Esophagus muscularis mucosa (tissue), 4 donors: ENCODE measurements at regions not wholly inside any gene's neighbourhood (a gene's known extent, or its start where the extent isn't known, plus 50 kb on each side); places are given as distances from the start of the nearest gene placed in this dataset.

Source experiments
- EP300 ChIP-seq: sonication (generic); formaldehyde crosslinking; IDR thresholded peaks from one replicate; pipeline ENCODE4 v1.6.1; 2017; ENCODE audit warnings: antibody characterized with exemption
- POLR2A ChIP-seq: fragments of 450-650 bp; IDR thresholded peaks from one replicate; pipeline ENCODE4 v1.6.1; 2017; ENCODE audit warnings: antibody characterized with exemption, moderate library complexity, mild to moderate bottlenecking, low read depth
- POLR2AphosphoS5 ChIP-seq, 2 donors: sonication (generic); formaldehyde crosslinking; IDR thresholded peaks; one replicate each; pipeline ENCODE4 v1.6.1; 2017; ENCODE audit warnings: antibody characterized with exemption in 2 of 2
- TF ChIP-seq, protein P1 (sequence below), 3 experiments: fragments of 200-600 bp in 2 of 3; fragments of 450-650 bp in 1 of 3; sonication (generic) in 2 of 3; IDR thresholded peaks; one replicate each; pipeline ENCODE4 v1.5.1; 2017 to 2019; ENCODE audit warnings: antibody characterized with exemption in 3 of 3, mild to moderate bottlenecking in 2 of 3, moderate library complexity in 1 of 3

- TF ChIP-seq POLR2A, result no peak
- TF ChIP-seq, protein P1, sequence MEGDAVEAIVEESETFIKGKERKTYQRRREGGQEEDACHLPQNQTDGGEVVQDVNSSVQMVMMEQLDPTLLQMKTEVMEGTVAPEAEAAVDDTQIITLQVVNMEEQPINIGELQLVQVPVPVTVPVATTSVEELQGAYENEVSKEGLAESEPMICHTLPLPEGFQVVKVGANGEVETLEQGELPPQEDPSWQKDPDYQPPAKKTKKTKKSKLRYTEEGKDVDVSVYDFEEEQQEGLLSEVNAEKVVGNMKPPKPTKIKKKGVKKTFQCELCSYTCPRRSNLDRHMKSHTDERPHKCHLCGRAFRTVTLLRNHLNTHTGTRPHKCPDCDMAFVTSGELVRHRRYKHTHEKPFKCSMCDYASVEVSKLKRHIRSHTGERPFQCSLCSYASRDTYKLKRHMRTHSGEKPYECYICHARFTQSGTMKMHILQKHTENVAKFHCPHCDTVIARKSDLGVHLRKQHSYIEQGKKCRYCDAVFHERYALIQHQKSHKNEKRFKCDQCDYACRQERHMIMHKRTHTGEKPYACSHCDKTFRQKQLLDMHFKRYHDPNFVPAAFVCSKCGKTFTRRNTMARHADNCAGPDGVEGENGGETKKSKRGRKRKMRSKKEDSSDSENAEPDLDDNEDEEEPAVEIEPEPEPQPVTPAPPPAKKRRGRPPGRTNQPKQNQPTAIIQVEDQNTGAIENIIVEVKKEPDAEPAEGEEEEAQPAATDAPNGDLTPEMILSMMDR (IDR thresholded peaks at IDR 0.05), result no peak
- no peak for TF ChIP-seq POLR2AphosphoS5 (IDR thresholded peaks at IDR 0.05)
- TF ChIP-seq EP300, result no peak
Measured at GRCh38 chr1:96927125-96927524, 205.5 kb downstream of the PTBP2 start.
